ENCODE measurements at regions not wholly inside any gene's neighbourhood (a gene's known extent, or its start where the extent isn't known, plus 50 kb on each side); places are given as distances from the start of the nearest gene placed in this dataset.

DNA sequence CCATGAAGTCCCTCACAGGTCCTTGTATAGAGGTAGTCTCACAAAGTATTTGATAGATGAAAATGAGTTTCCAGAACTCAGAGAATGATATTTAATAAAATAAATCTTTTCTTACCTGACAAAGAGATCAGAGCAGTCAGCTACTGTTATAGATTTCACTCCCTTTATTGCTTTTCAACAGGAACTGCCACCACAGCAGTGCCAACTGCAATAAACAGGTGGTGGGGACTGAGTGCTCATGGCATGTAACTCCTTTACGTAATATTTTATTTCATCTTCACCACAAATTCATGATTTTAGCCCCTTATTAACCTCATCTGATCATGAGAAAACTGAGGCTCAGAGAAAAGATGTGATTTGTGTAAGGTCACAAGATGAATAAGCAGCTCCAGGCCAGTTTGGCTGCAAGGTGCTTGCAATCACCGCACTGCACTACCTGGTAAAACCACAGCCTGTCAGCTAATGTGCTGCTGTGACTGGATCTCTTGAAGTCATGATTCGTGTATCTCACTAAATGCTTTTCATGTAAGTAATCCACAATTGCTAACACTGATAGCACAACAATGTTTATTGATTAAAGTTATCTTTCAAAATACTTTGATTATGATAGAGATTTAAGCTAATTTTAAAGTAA, 78.8 kb downstream of the WNT5A start:
- TF ChIP-seq, protein P1, sequence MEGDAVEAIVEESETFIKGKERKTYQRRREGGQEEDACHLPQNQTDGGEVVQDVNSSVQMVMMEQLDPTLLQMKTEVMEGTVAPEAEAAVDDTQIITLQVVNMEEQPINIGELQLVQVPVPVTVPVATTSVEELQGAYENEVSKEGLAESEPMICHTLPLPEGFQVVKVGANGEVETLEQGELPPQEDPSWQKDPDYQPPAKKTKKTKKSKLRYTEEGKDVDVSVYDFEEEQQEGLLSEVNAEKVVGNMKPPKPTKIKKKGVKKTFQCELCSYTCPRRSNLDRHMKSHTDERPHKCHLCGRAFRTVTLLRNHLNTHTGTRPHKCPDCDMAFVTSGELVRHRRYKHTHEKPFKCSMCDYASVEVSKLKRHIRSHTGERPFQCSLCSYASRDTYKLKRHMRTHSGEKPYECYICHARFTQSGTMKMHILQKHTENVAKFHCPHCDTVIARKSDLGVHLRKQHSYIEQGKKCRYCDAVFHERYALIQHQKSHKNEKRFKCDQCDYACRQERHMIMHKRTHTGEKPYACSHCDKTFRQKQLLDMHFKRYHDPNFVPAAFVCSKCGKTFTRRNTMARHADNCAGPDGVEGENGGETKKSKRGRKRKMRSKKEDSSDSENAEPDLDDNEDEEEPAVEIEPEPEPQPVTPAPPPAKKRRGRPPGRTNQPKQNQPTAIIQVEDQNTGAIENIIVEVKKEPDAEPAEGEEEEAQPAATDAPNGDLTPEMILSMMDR (IDR thresholded peaks at IDR 0.05), result no peak
- TF ChIP-seq POLR2A (IDR thresholded peaks at IDR 0.05), result no peak

Data from lower leg skin (tissue), 3 donors.